Bronchial epithelial cell (primary cell): ENCODE measurements at regions not wholly inside any gene's neighbourhood (a gene's known extent, or its start where the extent isn't known, plus 50 kb on each side); places are given as distances from the start of the nearest gene placed in this dataset.

ENCODE experiments used
- DNase-seq: peaks from one replicate; pipeline ENCODE4 v3.0.0-alpha.2; 2010; ENCODE audit warnings: low read depth
- FAIRE-seq: peaks from 2 replicates; lab custom pipeline; 2011; peaks lifted over from hg19 to GRCh38; lab: Jason Lieb, UNC
- H3K27me3 ChIP-seq: 2 replicates; pipeline ENCODE4 v1.5.1; 2011; ENCODE audit warnings: low read length; ENCODE audit not compliant: control insufficient read depth, insufficient read depth
- H3K36me3 ChIP-seq: 2 replicates; pipeline ENCODE4 v1.5.1; 2011; ENCODE audit warnings: low read length; ENCODE audit not compliant: control insufficient read depth, insufficient read depth
- H3K4me3 ChIP-seq: 2 replicates; pipeline ENCODE4 v1.5.1; 2011; ENCODE audit warnings: mild to moderate bottlenecking, low read depth, low read length, control low read depth
- TF ChIP-seq, protein P1 (sequence below): IDR thresholded peaks from 2 replicates; pipeline ENCODE4 v1.5.1; 2011; ENCODE audit warnings: mild to moderate bottlenecking, moderate library complexity, low read length, control low read depth, inconsistent platforms; ENCODE audit not compliant: insufficient read depth, severe bottlenecking

DNA sequence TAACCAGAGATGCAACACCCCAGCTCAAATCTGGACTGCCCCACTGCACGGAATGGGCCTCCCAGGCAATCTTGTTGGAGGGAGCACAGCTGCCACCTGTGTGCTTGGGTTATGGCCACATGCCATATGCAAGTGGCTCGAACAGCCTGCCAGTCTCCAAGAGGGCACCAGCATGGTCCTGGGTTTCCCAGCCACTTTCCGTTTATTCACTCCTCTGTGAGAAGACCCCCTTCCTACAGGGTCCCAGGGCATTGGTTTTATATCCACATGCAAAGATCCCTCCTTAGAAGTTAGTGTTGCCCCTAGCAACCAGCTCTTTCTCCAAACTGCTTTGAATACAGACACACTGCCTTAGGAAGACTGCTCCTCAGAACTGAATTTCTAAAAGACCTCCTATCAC is 487.8 kb downstream of the BUD13 start:
- Histone ChIP-seq H3K27me3 (no peaks in the 10 kb centered on the region), H3K4me3 (no peak overlapping the region), H3K36me3 (no peaks in the 10 kb centered on the region)
- no peak for FAIRE-seq
- TF ChIP-seq, protein P1, sequence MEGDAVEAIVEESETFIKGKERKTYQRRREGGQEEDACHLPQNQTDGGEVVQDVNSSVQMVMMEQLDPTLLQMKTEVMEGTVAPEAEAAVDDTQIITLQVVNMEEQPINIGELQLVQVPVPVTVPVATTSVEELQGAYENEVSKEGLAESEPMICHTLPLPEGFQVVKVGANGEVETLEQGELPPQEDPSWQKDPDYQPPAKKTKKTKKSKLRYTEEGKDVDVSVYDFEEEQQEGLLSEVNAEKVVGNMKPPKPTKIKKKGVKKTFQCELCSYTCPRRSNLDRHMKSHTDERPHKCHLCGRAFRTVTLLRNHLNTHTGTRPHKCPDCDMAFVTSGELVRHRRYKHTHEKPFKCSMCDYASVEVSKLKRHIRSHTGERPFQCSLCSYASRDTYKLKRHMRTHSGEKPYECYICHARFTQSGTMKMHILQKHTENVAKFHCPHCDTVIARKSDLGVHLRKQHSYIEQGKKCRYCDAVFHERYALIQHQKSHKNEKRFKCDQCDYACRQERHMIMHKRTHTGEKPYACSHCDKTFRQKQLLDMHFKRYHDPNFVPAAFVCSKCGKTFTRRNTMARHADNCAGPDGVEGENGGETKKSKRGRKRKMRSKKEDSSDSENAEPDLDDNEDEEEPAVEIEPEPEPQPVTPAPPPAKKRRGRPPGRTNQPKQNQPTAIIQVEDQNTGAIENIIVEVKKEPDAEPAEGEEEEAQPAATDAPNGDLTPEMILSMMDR, result no peak
- no peak for DNase-seq

DNA sequence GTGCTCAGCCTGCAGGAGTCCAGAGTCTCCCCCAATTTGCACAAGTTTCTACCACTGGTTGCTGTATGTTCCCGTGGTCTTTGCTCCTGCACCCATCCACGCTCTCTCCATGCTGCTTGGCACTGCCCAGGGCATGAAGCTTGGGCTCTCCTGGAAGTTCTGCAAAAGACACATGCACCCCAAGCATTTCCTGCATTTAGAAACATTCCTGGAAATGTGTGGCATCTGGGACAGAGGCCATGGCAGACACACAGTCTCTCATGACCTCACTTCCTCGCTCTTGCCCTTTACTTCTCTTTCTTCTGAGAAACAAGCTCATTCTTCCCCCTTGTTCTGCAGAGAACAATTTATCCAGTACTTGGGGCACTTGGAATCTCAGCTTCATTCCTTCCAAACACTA is 489.5 kb downstream of the BUD13 start:
- TF ChIP-seq, protein P1, result no peak

DNA sequence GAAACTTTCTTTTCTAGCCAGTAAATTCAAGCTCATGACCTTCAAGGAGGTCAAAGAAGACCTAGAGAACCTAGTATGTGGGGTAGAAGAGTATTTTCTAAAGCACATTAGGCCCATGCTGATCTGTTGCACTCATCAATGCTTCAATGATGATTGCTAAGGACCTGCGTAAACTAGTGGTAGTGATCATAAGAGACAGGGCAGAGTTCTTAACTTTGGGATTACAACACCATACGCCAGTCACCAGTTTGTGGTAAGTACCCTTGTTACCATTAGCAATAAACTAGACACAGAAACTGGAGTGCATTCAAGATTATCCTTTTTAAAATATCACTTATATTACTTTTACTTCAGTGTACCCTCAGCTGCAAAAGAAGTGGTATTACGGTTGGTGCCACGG is 490.3 kb downstream of the BUD13 start:
- FAIRE-seq, result no peak
- no peak for DNase-seq
- TF ChIP-seq, protein P1, result no peak
- H3K27me3 ChIP-seq, result no peaks in the 10 kb centered on the region
- no peak overlapping the region for H3K4me3 ChIP-seq
- H3K36me3 ChIP-seq, result no peaks in the 10 kb centered on the region

More for the DNA sequence above, 489.5 kb downstream of the BUD13 start:
- H3K4me3 ChIP-seq, result no peak overlapping the region
- FAIRE-seq (peak; percentile 75), DNase-seq (no peak)
- no peaks in the 10 kb centered on the region for H3K36me3 ChIP-seq
- no peaks in the 10 kb centered on the region for H3K27me3 ChIP-seq

DNA sequence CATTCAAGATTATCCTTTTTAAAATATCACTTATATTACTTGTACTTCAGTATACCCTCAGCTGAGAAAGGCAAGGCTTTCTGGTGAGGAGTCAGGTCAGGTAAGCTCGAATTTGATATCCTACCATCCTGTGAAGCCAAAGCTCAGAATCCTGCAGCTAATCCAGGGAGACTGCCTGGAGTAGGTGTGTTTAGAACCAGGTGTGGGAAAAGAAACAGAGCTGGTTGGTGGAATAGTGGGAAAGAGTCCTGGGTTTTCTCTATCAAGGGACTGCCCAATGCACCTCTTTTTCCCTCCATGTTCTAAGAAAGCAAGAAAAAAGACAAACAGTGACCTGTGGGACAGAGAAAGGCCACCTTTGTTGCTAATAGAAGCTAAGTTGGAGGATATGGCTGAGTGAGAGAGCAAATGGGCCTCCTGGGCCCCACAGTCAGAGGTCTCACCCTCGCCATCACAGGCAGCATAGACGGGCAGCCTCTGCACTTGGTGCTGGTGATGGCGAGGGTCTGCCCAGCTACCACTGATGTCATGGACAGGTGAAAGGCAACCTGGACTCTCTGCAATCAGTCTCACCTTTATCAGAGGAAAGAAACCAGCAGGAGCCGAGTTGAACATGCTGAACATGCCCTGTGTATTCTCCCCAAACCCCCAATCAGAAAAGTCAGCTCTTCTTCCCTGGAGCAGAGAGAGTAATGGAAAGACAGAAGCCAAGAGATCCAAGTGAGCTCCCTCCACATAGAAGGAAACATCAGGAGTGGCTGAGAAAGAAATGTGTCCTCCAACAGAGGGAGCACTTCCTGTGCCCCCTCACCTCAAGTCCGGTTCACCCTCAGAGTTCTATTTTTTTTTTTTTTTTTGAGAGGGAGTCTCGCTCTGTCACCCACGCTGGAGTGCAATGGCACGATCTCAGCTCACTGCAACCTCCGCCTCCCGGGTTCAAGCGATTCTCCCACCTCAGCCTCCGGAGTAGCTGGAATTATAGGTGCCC is 491.3 kb downstream of the BUD13 start:
- TF ChIP-seq, protein P1, result no peak
- DNase-seq (no peak), FAIRE-seq (no peak)
- Histone ChIP-seq H3K36me3 (no peaks in the 10 kb centered on the region), H3K4me3 (no peak overlapping the region), H3K27me3 (no peaks in the 10 kb centered on the region)

DNA sequence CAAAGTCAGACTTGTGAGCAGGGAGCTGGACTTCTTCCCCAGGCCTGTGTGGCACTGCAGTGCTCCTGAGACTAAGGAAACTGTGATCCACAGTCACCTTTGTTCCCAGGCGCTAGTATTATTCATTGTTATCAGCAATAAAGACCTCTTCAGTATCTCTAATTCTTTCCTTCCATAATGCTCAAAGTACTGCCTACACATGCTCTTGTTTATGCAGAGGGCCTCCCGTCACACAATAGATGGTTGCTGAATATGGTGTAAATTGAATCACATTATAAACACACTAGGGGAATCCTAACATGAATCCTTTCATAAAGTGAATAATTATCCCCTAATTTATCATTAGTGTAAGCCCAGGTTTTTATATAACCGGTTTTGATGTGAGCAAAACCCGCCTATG is 493.3 kb downstream of the BUD13 start:
- H3K4me3 ChIP-seq, result no peak overlapping the region
- no peak for DNase-seq
- TF ChIP-seq, protein P1, result no peak
- H3K27me3 ChIP-seq, result no peaks in the 10 kb centered on the region
- FAIRE-seq, result no peak
- H3K36me3 ChIP-seq, result no peaks in the 10 kb centered on the region
